Keratinocyte (primary cell): ENCODE measurements at regions not wholly inside any gene's neighbourhood (a gene's known extent, or its start where the extent isn't known, plus 50 kb on each side); places are given as distances from the start of the nearest gene placed in this dataset.

ENCODE experiments used
- DNase-seq: peaks from one replicate; pipeline ENCODE4 v3.0.0-alpha.2; 2011; ENCODE audit warnings: low read depth, missing footprints, low spot score
- FAIRE-seq: peaks from 2 replicates; lab custom pipeline; 2011; peaks lifted over from hg19 to GRCh38; lab: Jason Lieb, UNC
- H2AFZ ChIP-seq: 2 replicates; pipeline ENCODE4 v1.6.0; 2012; ENCODE audit warnings: low read length, control low read depth, inconsistent platforms; ENCODE audit not compliant: control insufficient read depth
- H3K27ac ChIP-seq: 2 replicates; pipeline ENCODE4 v1.5.1; 2011; ENCODE audit warnings: low read length; ENCODE audit not compliant: control insufficient read depth, insufficient read depth
- H3K27me3 ChIP-seq: 3 replicates; pipeline ENCODE4 v1.6.0; 2011; ENCODE audit warnings: low read length; ENCODE audit not compliant: control insufficient read depth, insufficient read depth; ENCODE audit errors: extremely low read depth
- H3K36me3 ChIP-seq, 2 experiments: 2 replicates in 1 of 2; 3 replicates in 1 of 2; pipeline ENCODE4 v1.5.1; 2011; ENCODE audit warnings: low read length in 2 of 2, mild to moderate bottlenecking in 1 of 2; ENCODE audit not compliant: control insufficient read depth in 2 of 2, insufficient read depth in 2 of 2; ENCODE audit errors: extremely low read depth in 1 of 2
- H3K4me1 ChIP-seq: 3 replicates; pipeline ENCODE4 v1.5.1; 2011; ENCODE audit warnings: low read length; ENCODE audit not compliant: control insufficient read depth, insufficient read depth; ENCODE audit errors: extremely low read depth
- H3K4me2 ChIP-seq: 3 replicates; pipeline ENCODE4 v1.6.0; 2011; ENCODE audit warnings: low read depth, low read length; ENCODE audit not compliant: control insufficient read depth, insufficient read depth; ENCODE audit errors: extremely low read depth
- H3K4me3 ChIP-seq, 3 experiments: fragments of 200-600 bp in 1 of 3; sonication (generic) in 1 of 3; 2 replicates in 2 of 3; 3 replicates in 1 of 3; pipeline ENCODE4 v1.5.1; 2011 to 2016; ENCODE audit warnings: low read length in 3 of 3, mild to moderate bottlenecking in 3 of 3, control low read depth in 2 of 3, inconsistent platforms in 1 of 3, low read depth in 1 of 3, mixed read lengths in 1 of 3, mixed run types in 1 of 3, moderate library complexity in 1 of 3; ENCODE audit not compliant: control insufficient read depth in 2 of 3, insufficient read depth in 2 of 3; ENCODE audit errors: extremely low read depth in 1 of 3
- H3K79me2 ChIP-seq: 2 replicates; pipeline ENCODE4 v1.6.0; 2012; ENCODE audit warnings: low read length; ENCODE audit not compliant: control insufficient read depth, insufficient read depth
- H3K9ac ChIP-seq: 3 replicates; pipeline ENCODE4 v1.6.0; 2011; ENCODE audit warnings: low read length; ENCODE audit not compliant: control insufficient read depth, insufficient read depth; ENCODE audit errors: extremely low read depth
- H3K9me1 ChIP-seq: 3 replicates; pipeline ENCODE4 v1.6.0; 2011; ENCODE audit warnings: low read length; ENCODE audit not compliant: control insufficient read depth, insufficient read depth; ENCODE audit errors: extremely low read depth
- H3K9me3 ChIP-seq: 2 replicates; pipeline ENCODE4 v1.5.1; 2012; ENCODE audit warnings: low read depth, low read length; ENCODE audit not compliant: control insufficient read depth
- H4K20me1 ChIP-seq: 3 replicates; pipeline ENCODE4 v1.6.0; 2011; ENCODE audit warnings: low read length; ENCODE audit not compliant: control insufficient read depth, insufficient read depth; ENCODE audit errors: extremely low read depth
- CTCF ChIP-seq, 3 experiments: IDR thresholded peaks in 1 of 3; conservative IDR thresholded peaks in 1 of 3; optimal IDR thresholded peaks in 1 of 3; 2 replicates in 2 of 3; 3 replicates in 1 of 3; pipeline versions ENCODE3 to v1.5.1; 2011; ENCODE audit warnings: low read length in 3 of 3, mild to moderate bottlenecking in 3 of 3, moderate library complexity in 2 of 3, control low read depth in 1 of 3, inconsistent platforms in 1 of 3; ENCODE audit not compliant: insufficient read depth in 2 of 3; ENCODE audit errors: extremely low read depth in 1 of 3
- EZH2 ChIP-seq: IDR thresholded peaks from one replicate; pipeline ENCODE4 v1.6.1; 2012; ENCODE audit warnings: inconsistent platforms, mild to moderate bottlenecking, low read length, moderate library complexity
- dilution Hi-C: fragments of 300-500 bp; cut with MboI; formaldehyde crosslinking; loops from one replicate; pipeline ENCODE4 v1.7.0; 2020; ENCODE audit warnings: low sequenced_read_pairs; ENCODE audit not compliant: extremely low pct_ligation_motif_present

DNA sequence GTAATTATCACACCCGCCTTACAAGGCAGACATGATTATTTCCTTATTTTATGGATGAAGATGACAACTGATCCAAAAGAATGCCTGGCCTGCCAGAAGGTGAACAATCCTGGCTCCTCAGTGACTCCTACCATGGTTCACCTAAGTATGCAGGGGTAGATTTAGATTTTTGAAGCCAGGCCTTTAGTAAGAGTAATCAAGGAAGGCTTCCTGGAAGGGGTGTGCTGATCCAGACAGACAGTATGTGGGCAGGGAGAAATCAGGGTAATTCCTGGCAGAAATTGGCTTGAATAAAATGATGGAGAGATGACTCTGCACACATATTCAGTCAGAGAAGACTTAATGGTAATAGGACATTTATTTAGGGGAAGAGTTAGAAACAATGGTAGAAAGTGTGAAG is 637.7 kb upstream of the FANCL start:
- no peaks in the 10 kb centered on the region for H3K9me3 ChIP-seq
- H3K79me2 ChIP-seq, result no peaks in the 10 kb centered on the region
- H3K4me1 ChIP-seq, result no peaks in the 10 kb centered on the region
- no peaks in the 10 kb centered on the region for H3K27me3 ChIP-seq
- H4K20me1 ChIP-seq, result no peaks in the 10 kb centered on the region
- no peaks in the 10 kb centered on the region for H3K36me3 ChIP-seq
- no peaks in the 10 kb centered on the region for H3K9me1 ChIP-seq
- H3K4me2 ChIP-seq, result no peak overlapping the region
- no peak overlapping the region for H3K27ac ChIP-seq
- H2AFZ ChIP-seq, result no peak overlapping the region
- DNase-seq (no peak), FAIRE-seq (no peak)
- dilution Hi-C loops, result no loop called here
- H3K4me3 ChIP-seq, result no peak overlapping the region
- no peak for TF ChIP-seq EZH2
- TF ChIP-seq CTCF (optimal IDR thresholded peaks at IDR 0.05 in 1 of 3, IDR thresholded peaks at IDR 0.05 in 1 of 3, conservative IDR thresholded peaks at IDR 0.05 in 1 of 3; ENCODE audit: extremely low read depth in 1 of 3, insufficient read depth in 2 of 3, low read length in 3 of 3), result no peak
- H3K9ac ChIP-seq, result no peak overlapping the region

- dilution Hi-C loops, result no loop called here
- H4K20me1 ChIP-seq, result no peaks in the 10 kb centered on the region
- H3K4me2 ChIP-seq, result no peak overlapping the region
- H3K9me1 ChIP-seq, result no peaks in the 10 kb centered on the region
- no peaks in the 10 kb centered on the region for H3K27me3 ChIP-seq
- H3K9me3 ChIP-seq, result no peaks in the 10 kb centered on the region
- H3K4me3 ChIP-seq, result no peak overlapping the region
- H3K4me1 ChIP-seq, result no peaks in the 10 kb centered on the region
- no peaks in the 10 kb centered on the region for H3K36me3 ChIP-seq
- no peak for TF ChIP-seq CTCF (optimal IDR thresholded peaks at IDR 0.05 in 1 of 3, IDR thresholded peaks at IDR 0.05 in 1 of 3, conservative IDR thresholded peaks at IDR 0.05 in 1 of 3; ENCODE audit: extremely low read depth in 1 of 3, insufficient read depth in 2 of 3, low read length in 3 of 3)
- no peak for TF ChIP-seq EZH2
- no peak overlapping the region for H3K9ac ChIP-seq
- H2AFZ ChIP-seq, result no peak overlapping the region
- FAIRE-seq, result no peak
- no peak overlapping the region for H3K27ac ChIP-seq
- no peak for DNase-seq
- no peaks in the 10 kb centered on the region for H3K79me2 ChIP-seq
Measured at GRCh38 chr2:58876126-58876525, 635.0 kb upstream of the FANCL start.
